Heart right ventricle (tissue), 16 donors: ENCODE measurements at regions not wholly inside any gene's neighbourhood (a gene's known extent, or its start where the extent isn't known, plus 50 kb on each side); places are given as distances from the start of the nearest gene placed in this dataset.

Experiments used
- ATAC-seq, 8 donors: fragments of 200-7000 bp; cut with Tn5 transposase; one replicate each; pipeline ENCODE4 v1.9.1; 2020; ENCODE audit warnings: mild to moderate bottlenecking in 8 of 8, moderate library complexity in 8 of 8, moderate number of reproducible peaks in 1 of 8
- DNase-seq, 2 donors: peaks; one replicate each; pipeline ENCODE4 v3.0.0-alpha.2; 2020
- H3K27ac ChIP-seq, 10 donors: fragments of 200-600 bp; sonication (generic) in 2 of 10; one replicate each; pipeline versions ENCODE4 v1.5.0 to v1.8.0; 2020 to 2022; ENCODE audit warnings: mild to moderate bottlenecking in 3 of 10
- H3K27me3 ChIP-seq, 7 donors: fragments of 200-600 bp; one replicate each; pipeline ENCODE4 v1.8.0; 2021 to 2022; ENCODE audit warnings: mild to moderate bottlenecking in 2 of 7
- H3K36me3 ChIP-seq, 9 donors: fragments of 200-600 bp; sonication (generic) in 1 of 9; one replicate each; pipeline versions ENCODE4 v1.5.0 to v1.8.0; 2020 to 2022; ENCODE audit warnings: mild to moderate bottlenecking in 2 of 9
- H3K4me1 ChIP-seq, 9 donors: fragments of 200-600 bp; sonication (generic) in 1 of 9; one replicate each; pipeline versions ENCODE4 v1.5.0 to v1.8.0; 2020 to 2022; ENCODE audit warnings: mild to moderate bottlenecking in 4 of 9
- H3K4me3 ChIP-seq, 10 donors: fragments of 200-600 bp; sonication (generic) in 2 of 10; one replicate each; pipeline versions ENCODE4 v1.5.0 to v1.8.0; 2020 to 2022; ENCODE audit warnings: mild to moderate bottlenecking in 7 of 10, moderate library complexity in 2 of 10
- H3K9me3 ChIP-seq, 11 donors: fragments of 200-600 bp in 10 of 11; sonication (generic) in 2 of 11; one replicate each; pipeline versions ENCODE4 v1.5.0 to v1.8.0; 2013 to 2022; ENCODE audit warnings: mild to moderate bottlenecking in 2 of 11, control low read depth in 1 of 11, moderate library complexity in 1 of 11
- CTCF ChIP-seq, 9 donors: fragments of 200-600 bp; sonication (generic) in 2 of 9; IDR thresholded peaks; one replicate each; pipeline versions ENCODE4 v1.5.0 to v1.8.0; 2021 to 2022; ENCODE audit warnings: antibody characterized with exemption in 9 of 9, mild to moderate bottlenecking in 5 of 9, moderate library complexity in 1 of 9
- WGBS, 2 donors: extraction: QIAGEN DNeasy Blood & Tissue Kit; methylation state at CpG; one replicate each; pipeline ENCODE4 v1.1.7; 2013; ENCODE audit warnings: inconsistent platforms in 1 of 2; 5-methylcytosine and 5-hydroxymethylcytosine counted together
- intact Hi-C, 10 donors: fragments of 100-400 bp; cut with DNase I; formaldehyde crosslinking; loops; one replicate each; pipeline versions ENCODE4 v1.11.1 to v1.14.2; 2022
- donor health status: Arrhythmogenic right ventricular cardiomyopathy.
- donor health status: ischemic (EF 13 %, LVEDD 7.1; RV severe dilation, severe dysfunction).
- donor health status: healthy with polysubstance abuse.
- donor health status: DM: no; HTN: yes; CAD: no.
- donor health status: DM: no; HTN: no; CAD: no.
- donor health status: ischemic (EF 25% LVEDD 6.9; RV normal size, moderate dysfunction).
- donor health status: ischemic (EF 25% LVEDD 5.7; RV mildly dilated, moderate dysfunction).
- donor health status: healthy.
- donor health status: DM: yes; HTN: yes; CAD: no.
- donor health status: Ischemic cardiomyopathy.
- donor health status: ischemic (EF 35%, LVEDD 5.7; RV mildly dilated, moderate dysfunction).
- donor health status: nonischemic (EF 11% LVEDD 7.7; RV severe dilation, severe dysfunction).
- donor health status: DM: yes; HTN: yes; CAD: no.
- donor health status: PGD.
- donor health status: ischemic (EF 29% LVEDD 5.4; RV normal size, mild dysfunction).
- donor health status: nonischemic (EF 23%, LVEDD 6.1; RV moderate dilation, normal function).

GRCh38 chr5:174426851-174427250, 297.5 kb upstream of the MSX2 start:
- no peak overlapping the region for H3K4me3 ChIP-seq
- H3K36me3 ChIP-seq = no peaks in the 10 kb centered on the region
- H3K9me3 ChIP-seq = no peaks in the 10 kb centered on the region
- no peak overlapping the region for H3K27ac ChIP-seq
- WGBS, 2 donors = 81 to 88% methylated on average over 4 of the region's 4 CpGs
- DNase-seq (no peak), ATAC-seq (no peak)
- intact Hi-C loops = loop anchor here in 2 of 10 donors (5.0 to 10.0 kb wide), 2 partner anchors 308 to 510 kb away; no protein-coding TSS in a partner anchor
- H3K27me3 ChIP-seq = peaks cover 0 to 22% (median 6%) of the 10 kb centered on the region in 7 donors
- no peak for TF ChIP-seq CTCF (IDR thresholded peaks at IDR 0.05)
- peaks cover 0 to 6% (median 0%) of the 10 kb centered on the region in 9 donors for H3K4me1 ChIP-seq

DNA sequence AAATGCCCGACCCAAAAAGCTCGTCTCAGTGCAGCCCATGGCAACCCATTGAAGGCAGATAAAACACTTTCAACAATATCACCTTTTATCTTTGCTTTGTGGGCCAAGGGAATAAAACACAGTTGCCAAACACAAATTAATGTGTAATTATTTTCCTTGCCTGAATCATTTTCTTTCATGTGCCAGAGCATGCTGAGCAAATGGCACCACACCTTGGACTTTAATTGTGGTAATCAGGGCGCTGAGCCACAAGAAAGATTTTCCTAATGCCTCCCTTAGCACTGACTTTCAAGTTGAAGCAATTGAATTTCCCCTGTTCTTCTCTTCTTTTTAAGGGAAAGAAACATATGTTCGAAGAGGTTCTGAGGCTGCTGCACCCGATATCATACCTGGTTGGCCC, 297.1 kb upstream of the MSX2 start:
- intact Hi-C loops = loop anchor here in 2 of 10 donors (5.0 to 10.0 kb wide), 2 partner anchors 307 to 510 kb away; no protein-coding TSS in a partner anchor

GRCh38 chr5:174428895-174429294, 295.5 kb upstream of the MSX2 start:
- H3K27me3 ChIP-seq = peaks cover 0 to 31% (median 13%) of the 10 kb centered on the region in 7 donors
- peaks cover 0 to 6% (median 0%) of the 10 kb centered on the region in 9 donors for H3K4me1 ChIP-seq
- no peaks in the 10 kb centered on the region for H3K9me3 ChIP-seq
- no peak overlapping the region for H3K4me3 ChIP-seq
- no peak overlapping the region for H3K27ac ChIP-seq
- intact Hi-C loops = loop anchor here in 2 of 10 donors (5.0 to 10.0 kb wide), 2 partner anchors 306 to 508 kb away; no protein-coding TSS in a partner anchor
- ATAC-seq = no peak
- TF ChIP-seq CTCF (IDR thresholded peaks at IDR 0.05) = no peak
- WGBS, 2 donors = 84 to 86% methylated on average over 6 of the region's 6 CpGs
- DNase-seq = no peak
- H3K36me3 ChIP-seq = no peaks in the 10 kb centered on the region

More for the DNA sequence above, 297.1 kb upstream of the MSX2 start:
- DNase-seq (no peak), ATAC-seq (no peak)
- Histone ChIP-seq H3K27ac (no peak overlapping the region), H3K36me3 (no peaks in the 10 kb centered on the region), H3K9me3 (no peaks in the 10 kb centered on the region), H3K4me3 (no peak overlapping the region), H3K27me3 (peaks cover 0 to 22% (median 8%) of the 10 kb centered on the region in 7 donors), H3K4me1 (peaks cover 0 to 6% (median 0%) of the 10 kb centered on the region in 9 donors)
- 83 to 85% methylated on average over 5 of the region's 5 CpGs for WGBS, 2 donors
- TF ChIP-seq CTCF (IDR thresholded peaks at IDR 0.05) = no peak

GRCh38 chr5:174430940-174431339, 293.4 kb upstream of the MSX2 start:
- DNase-seq (no peak), ATAC-seq (no peak)
- Histone ChIP-seq H3K4me1 (no peaks in the 10 kb centered on the region), H3K36me3 (no peaks in the 10 kb centered on the region), H3K27ac (no peak overlapping the region), H3K27me3 (peaks cover 0 to 40% (median 24%) of the 10 kb centered on the region in 7 donors), H3K9me3 (no peaks in the 10 kb centered on the region), H3K4me3 (no peak overlapping the region)
- no peak for TF ChIP-seq CTCF (IDR thresholded peaks at IDR 0.05)
- 70 to 83% methylated on average over 3 of the region's 3 CpGs for WGBS, 2 donors
- intact Hi-C loops = no loop called here
